ENCODE measurements at regions not wholly inside any gene's neighbourhood (a gene's known extent, or its start where the extent isn't known, plus 50 kb on each side); places are given as distances from the start of the nearest gene placed in this dataset.

GRCh38 chr14:101119830-101120571 is 216.5 kb upstream of the RTL1 start:
- Histone ChIP-seq H3K27ac (no peak overlapping the region), H3K9me3 (no peaks in the 10 kb centered on the region), H3K36me3 (no peaks in the 10 kb centered on the region), H3K27me3 (no peaks in the 10 kb centered on the region), H3K4me3 (peak overlapping the region in 1 of 2 donors; percentile 7), H3K4me1 (no peaks in the 10 kb centered on the region)
- peak; percentile 17 to 51 for DNase-seq
- TF ChIP-seq CTCF (IDR thresholded peaks at IDR 0.05): no peak
- intact Hi-C loops (cut with DNase I; ENCODE audit: low total_unique reads): no loop called here

- no peak overlapping the region for H3K27ac ChIP-seq
Measured at GRCh38 chr14:101120641-101121507, 217.4 kb upstream of the RTL1 start.

GRCh38 chr14:101121508-101122139 is 218.1 kb upstream of the RTL1 start:
- no peak overlapping the region for H3K27ac ChIP-seq
- no peaks in the 10 kb centered on the region for H3K9me3 ChIP-seq
- TF ChIP-seq CTCF (IDR thresholded peaks at IDR 0.05): no peak
- DNase-seq: peak; percentile 11 to 59
- no peaks in the 10 kb centered on the region for H3K27me3 ChIP-seq
- no peaks in the 10 kb centered on the region for H3K36me3 ChIP-seq
- intact Hi-C loops (cut with DNase I; ENCODE audit: low total_unique reads): no loop called here
- H3K4me1 ChIP-seq: no peaks in the 10 kb centered on the region
- no peak overlapping the region for H3K4me3 ChIP-seq

More at GRCh38 chr14:101120641-101121507, 217.4 kb upstream of the RTL1 start:
- Histone ChIP-seq H3K27me3 (no peaks in the 10 kb centered on the region), H3K9me3 (no peaks in the 10 kb centered on the region), H3K4me1 (no peaks in the 10 kb centered on the region), H3K36me3 (no peaks in the 10 kb centered on the region), H3K4me3 (no peak overlapping the region)
- DNase-seq: peak; percentile 63 to 72
- intact Hi-C loops (cut with DNase I; ENCODE audit: low total_unique reads): no loop called here
- no peak for TF ChIP-seq CTCF (IDR thresholded peaks at IDR 0.05)

GRCh38 chr14:101122237-101123141 is 219.0 kb upstream of the RTL1 start:
- H3K4me3 ChIP-seq: no peak overlapping the region
- intact Hi-C loops (cut with DNase I; ENCODE audit: low total_unique reads): no loop called here
- no peak for TF ChIP-seq CTCF (IDR thresholded peaks at IDR 0.05)
- peak; percentile 9 to 37 for DNase-seq
- no peaks in the 10 kb centered on the region for H3K36me3 ChIP-seq
- no peak overlapping the region for H3K27ac ChIP-seq
- no peaks in the 10 kb centered on the region for H3K9me3 ChIP-seq
- H3K27me3 ChIP-seq: no peaks in the 10 kb centered on the region
- H3K4me1 ChIP-seq: no peaks in the 10 kb centered on the region

All from tibial artery (tissue), 4 donors.